Erythroblast (primary cell): ENCODE measurements at regions not wholly inside any gene's neighbourhood (a gene's known extent, or its start where the extent isn't known, plus 50 kb on each side); places are given as distances from the start of the nearest gene placed in this dataset.

Experiments used
- GATA1 ChIP-seq: IDR thresholded peaks from 2 replicates; pipeline ENCODE4 v1.6.1; 2011; ENCODE audit warnings: low read depth, mild to moderate bottlenecking, control low read depth, low read length, moderate library complexity
- POLR2A ChIP-seq: IDR thresholded peaks from 2 replicates; pipeline ENCODE4 v1.6.1; 2011; ENCODE audit warnings: mild to moderate bottlenecking, low read length

- TF ChIP-seq GATA1 = no peak
- no peak for TF ChIP-seq POLR2A
Measured at GRCh38 chr18:56038171-56039030, 450.4 kb upstream of the TCF4 start.
